Mammary epithelial cell (primary cell): ENCODE measurements at regions not wholly inside any gene's neighbourhood (a gene's known extent, or its start where the extent isn't known, plus 50 kb on each side); places are given as distances from the start of the nearest gene placed in this dataset.

ENCODE experiments used
- CTCF ChIP-seq, 2 donors: IDR thresholded peaks in 1 of 2; conservative IDR thresholded peaks in 1 of 2; 2 replicates each; pipeline ENCODE4 v1.5.1; 2011 to 2012; ENCODE audit warnings: inconsistent platforms in 2 of 2, low read length in 2 of 2, mild to moderate bottlenecking in 2 of 2, control low read depth in 1 of 2, low read depth in 1 of 2; ENCODE audit not compliant: insufficient read depth in 1 of 2; ENCODE audit errors: extremely low read depth in 1 of 2
- EZH2 ChIP-seq: IDR thresholded peaks from 2 replicates; pipeline ENCODE4 v1.6.1; 2012; ENCODE audit warnings: low read length, inconsistent platforms, borderline replicate concordance

- TF ChIP-seq CTCF (conservative IDR thresholded peaks at IDR 0.05 in 1 of 2, IDR thresholded peaks at IDR 0.05 in 1 of 2; ENCODE audit: extremely low read depth in 1 of 2, insufficient read depth in 1 of 2, low read depth in 1 of 2, low read length in 2 of 2) (no peak), EZH2 (no peak)
Observed at GRCh38 chr13:79935121-79935520, 405.8 kb downstream of the SPRY2 start.
